Esophagus squamous epithelium (tissue), 5 donors: ENCODE measurements at regions not wholly inside any gene's neighbourhood (a gene's known extent, or its start where the extent isn't known, plus 50 kb on each side); places are given as distances from the start of the nearest gene placed in this dataset.

Source experiments
- DNase-seq: peaks from one replicate; lab custom pipeline; 2025; lab: John Stamatoyannopoulos, UW
- H3K27ac ChIP-seq, 4 donors: fragments of 200-600 bp; sonication (generic); one replicate each; pipeline ENCODE4 v1.5.1; 2016 to 2019; ENCODE audit warnings: mild to moderate bottlenecking in 1 of 4
- H3K27me3 ChIP-seq, 4 donors: fragments of 200-600 bp; sonication (generic); 1 replicate in 3 of 4; 2 replicates in 1 of 4; pipeline versions ENCODE4 v1.5.1 to v1.6.0; 2017 to 2021; ENCODE audit warnings: antibody characterized with exemption in 1 of 4
- H3K36me3 ChIP-seq, 3 donors: fragments of 200-600 bp; sonication (generic); one replicate each; pipeline ENCODE4 v1.5.1; 2016 to 2019
- H3K4me1 ChIP-seq, 3 donors: fragments of 200-600 bp; sonication (generic); one replicate each; pipeline ENCODE4 v1.5.1; 2017 to 2019
- H3K4me3 ChIP-seq, 4 donors: fragments of 200-600 bp; sonication (generic); 1 replicate in 3 of 4; 2 replicates in 1 of 4; pipeline ENCODE4 v1.5.1; 2016 to 2019; ENCODE audit warnings: mild to moderate bottlenecking in 2 of 4, moderate library complexity in 1 of 4
- H3K9me3 ChIP-seq, 3 donors: fragments of 200-600 bp; sonication (generic); one replicate each; pipeline ENCODE4 v1.5.1; 2016 to 2019
- CTCF ChIP-seq, 6 experiments: fragments of 450-650 bp in 4 of 6; fragments of 200-600 bp in 2 of 6; sonication (generic) in 2 of 6; IDR thresholded peaks; one replicate each; pipeline ENCODE4 v1.5.1; 2016 to 2019; ENCODE audit warnings: antibody characterized with exemption in 6 of 6, mild to moderate bottlenecking in 4 of 6, moderate library complexity in 4 of 6
- POLR2A ChIP-seq, 4 donors: fragments of 450-650 bp; IDR thresholded peaks; one replicate each; pipeline ENCODE4 v1.6.1; 2017; ENCODE audit warnings: antibody characterized with exemption in 4 of 4, mild to moderate bottlenecking in 4 of 4, moderate library complexity in 3 of 4
- WGBS, 2 donors: methylation state at CpG; one replicate each; pipeline ENCODE4 v1.1.5; 2018; 5-methylcytosine and 5-hydroxymethylcytosine counted together
- intact Hi-C: fragments of 100-400 bp; cut with DNase I; formaldehyde crosslinking; loops from one replicate; pipeline ENCODE4 v1.15.0; 2022
- donor health status: DM: yes; HTN: yes; CAD: no.

- Histone ChIP-seq H3K9me3 (no peaks in the 10 kb centered on the region), H3K27me3 (no peaks in the 10 kb centered on the region), H3K4me1 (no peaks in the 10 kb centered on the region), H3K4me3 (no peak overlapping the region), H3K27ac (no peak overlapping the region), H3K36me3 (no peaks in the 10 kb centered on the region)
- 76 to 82% methylated on average over 6 to 7 of the region's 9 CpGs for WGBS, 2 donors
- no peak for DNase-seq
- no peak for TF ChIP-seq POLR2A (IDR thresholded peaks at IDR 0.05)
- no peak for TF ChIP-seq CTCF (IDR thresholded peaks at IDR 0.05)
- intact Hi-C loops = no loop called here
These were observed 140.7 kb downstream of the NOL4 start for GRCh38 chr18:34083910-34084535.

GRCh38 chr18:34077599-34077998 is 147.1 kb downstream of the NOL4 start:
- no peaks in the 10 kb centered on the region for H3K27me3 ChIP-seq
- intact Hi-C loops = no loop called here
- H3K9me3 ChIP-seq = no peaks in the 10 kb centered on the region
- no peaks in the 10 kb centered on the region for H3K36me3 ChIP-seq
- DNase-seq = no peak
- no peaks in the 10 kb centered on the region for H3K4me1 ChIP-seq
- no peak overlapping the region for H3K4me3 ChIP-seq
- H3K27ac ChIP-seq = no peak overlapping the region
- TF ChIP-seq CTCF (IDR thresholded peaks at IDR 0.05) (no peak), POLR2A (IDR thresholded peaks at IDR 0.05) (no peak)

GRCh38 chr18:34075963-34076860 is 148.5 kb downstream of the NOL4 start:
- Histone ChIP-seq H3K27ac (no peak overlapping the region), H3K4me1 (no peaks in the 10 kb centered on the region), H3K4me3 (no peak overlapping the region), H3K27me3 (no peaks in the 10 kb centered on the region), H3K36me3 (no peaks in the 10 kb centered on the region), H3K9me3 (no peaks in the 10 kb centered on the region)
- intact Hi-C loops = no loop called here
- WGBS, 2 donors = 82 to 83% methylated on average over 10 of the region's 10 CpGs
- DNase-seq = no peak
- no peak for TF ChIP-seq CTCF (IDR thresholded peaks at IDR 0.05)
- no peak for TF ChIP-seq POLR2A (IDR thresholded peaks at IDR 0.05)

GRCh38 chr18:34061226-34061625 is 163.5 kb downstream of the NOL4 start:
- TF ChIP-seq CTCF (IDR thresholded peaks at IDR 0.05) (no peak), POLR2A (IDR thresholded peaks at IDR 0.05) (no peak)
- no peak for DNase-seq
- Histone ChIP-seq H3K27ac (no peak overlapping the region), H3K4me1 (no peaks in the 10 kb centered on the region), H3K27me3 (no peaks in the 10 kb centered on the region), H3K36me3 (no peaks in the 10 kb centered on the region), H3K4me3 (no peak overlapping the region), H3K9me3 (no peaks in the 10 kb centered on the region)
- intact Hi-C loops = no loop called here

- no peaks in the 10 kb centered on the region for H3K4me1 ChIP-seq
- no peak overlapping the region for H3K27ac ChIP-seq
- DNase-seq = no peak
- intact Hi-C loops = no loop called here
- no peaks in the 10 kb centered on the region for H3K27me3 ChIP-seq
- TF ChIP-seq POLR2A (IDR thresholded peaks at IDR 0.05) = no peak
- TF ChIP-seq CTCF (IDR thresholded peaks at IDR 0.05) = no peak
- H3K4me3 ChIP-seq = no peak overlapping the region
- no peaks in the 10 kb centered on the region for H3K36me3 ChIP-seq
- WGBS, 2 donors = 42 to 62% methylated on average over 1 of the region's 1 CpG
- H3K9me3 ChIP-seq = no peaks in the 10 kb centered on the region
These were observed 169.5 kb downstream of the NOL4 start for GRCh38 chr18:34055227-34055626.
